ENCODE measurements at regions not wholly inside any gene's neighbourhood (a gene's known extent, or its start where the extent isn't known, plus 50 kb on each side); places are given as distances from the start of the nearest gene placed in this dataset.

- ATAC-seq, result no peak
- no peaks in the 10 kb centered on the region for H3K4me1 ChIP-seq
- no peak overlapping the region for H3K27ac ChIP-seq
- TF ChIP-seq CTCF (IDR thresholded peaks at IDR 0.05), result no peak
- H3K4me3 ChIP-seq, result no peak overlapping the region
- DNase-seq, result no peak
- H3K36me3 ChIP-seq, result no peaks in the 10 kb centered on the region
- intact Hi-C loops (cut with DNase I), result no loop called here
- no peaks in the 10 kb centered on the region for H3K27me3 ChIP-seq
- H3K9me3 ChIP-seq, result no peaks in the 10 kb centered on the region
Measured at GRCh38 chr5:2591777-2592453, 159.6 kb downstream of the IRX2 start.

GRCh38 chr5:2588850-2589501 lies 162.5 kb downstream of the IRX2 start:
- intact Hi-C loops (cut with DNase I), result no loop called here
- Histone ChIP-seq H3K9me3 (no peaks in the 10 kb centered on the region), H3K27me3 (no peaks in the 10 kb centered on the region), H3K4me1 (no peaks in the 10 kb centered on the region), H3K27ac (no peak overlapping the region), H3K36me3 (no peaks in the 10 kb centered on the region), H3K4me3 (no peak overlapping the region)
- ATAC-seq, result no peak
- no peak for TF ChIP-seq CTCF (IDR thresholded peaks at IDR 0.05)
- no peak for DNase-seq

- no peaks in the 10 kb centered on the region for H3K9me3 ChIP-seq
- intact Hi-C loops (cut with DNase I), result no loop called here
- H3K4me1 ChIP-seq, result no peaks in the 10 kb centered on the region
- no peak overlapping the region for H3K4me3 ChIP-seq
- DNase-seq, result no peak
- no peaks in the 10 kb centered on the region for H3K27me3 ChIP-seq
- no peak for TF ChIP-seq CTCF (IDR thresholded peaks at IDR 0.05)
- H3K36me3 ChIP-seq, result no peaks in the 10 kb centered on the region
- H3K27ac ChIP-seq, result no peak overlapping the region
- no peak for ATAC-seq
Measured at GRCh38 chr5:2587189-2588031, 164.1 kb downstream of the IRX2 start.

- intact Hi-C loops (cut with DNase I), result no loop called here
- no peaks in the 10 kb centered on the region for H3K27me3 ChIP-seq
- H3K36me3 ChIP-seq, result no peaks in the 10 kb centered on the region
- no peak overlapping the region for H3K4me3 ChIP-seq
- ATAC-seq, result no peak
- no peaks in the 10 kb centered on the region for H3K4me1 ChIP-seq
- no peaks in the 10 kb centered on the region for H3K9me3 ChIP-seq
- DNase-seq, result no peak
- TF ChIP-seq CTCF (IDR thresholded peaks at IDR 0.05), result no peak
- H3K27ac ChIP-seq, result no peak overlapping the region
Measured at GRCh38 chr5:2586016-2586715, 165.3 kb downstream of the IRX2 start.

GRCh38 chr5:2584579-2585269 lies 166.8 kb downstream of the IRX2 start:
- H3K36me3 ChIP-seq, result no peaks in the 10 kb centered on the region
- DNase-seq, result no peak
- no peaks in the 10 kb centered on the region for H3K27me3 ChIP-seq
- H3K4me1 ChIP-seq, result no peaks in the 10 kb centered on the region
- no peak for ATAC-seq
- H3K9me3 ChIP-seq, result no peaks in the 10 kb centered on the region
- intact Hi-C loops (cut with DNase I), result no loop called here
- no peak overlapping the region for H3K27ac ChIP-seq
- no peak overlapping the region for H3K4me3 ChIP-seq
- TF ChIP-seq CTCF (IDR thresholded peaks at IDR 0.05), result no peak

Measured in upper lobe of right lung (tissue), 1 donor.